Kidney (tissue), 13 donors: ENCODE measurements at regions not wholly inside any gene's neighbourhood (a gene's known extent, or its start where the extent isn't known, plus 50 kb on each side); places are given as distances from the start of the nearest gene placed in this dataset.

Experiments used
- DNase-seq, 5 donors: peaks; one replicate each; pipeline ENCODE4 v3.0.0-alpha.2; 2013 to 2020
- FAIRE-seq: peaks from 2 replicates; lab custom pipeline; 2012; peaks lifted over from hg19 to GRCh38; lab: Jason Lieb, UNC
- H3K27ac ChIP-seq, 2 donors: one replicate each; pipeline ENCODE4 v1.7.0; 2013; ENCODE audit warnings: low read depth in 2 of 2, low read length in 2 of 2, inconsistent platforms in 1 of 2
- H3K27me3 ChIP-seq: one replicate; pipeline ENCODE4 v1.7.1; 2013; ENCODE audit warnings: low read length, inconsistent platforms; ENCODE audit not compliant: control insufficient read depth, insufficient read depth
- H3K36me3 ChIP-seq, 3 donors: one replicate each; pipeline versions ENCODE4 v1.7.0 to v1.7.1; 2013; ENCODE audit warnings: low read length in 3 of 3, control low read depth in 1 of 3, inconsistent platforms in 1 of 3; ENCODE audit not compliant: insufficient read depth in 3 of 3, control insufficient read depth in 2 of 3
- H3K4me1 ChIP-seq, 3 donors: one replicate each; pipeline versions ENCODE4 v1.7.0 to v1.7.1; 2013; ENCODE audit warnings: low read length in 3 of 3, inconsistent platforms in 1 of 3, low read depth in 1 of 3; ENCODE audit not compliant: control insufficient read depth in 2 of 3, insufficient read depth in 2 of 3
- H3K4me3 ChIP-seq, 3 donors: one replicate each; pipeline versions ENCODE4 v1.7.0 to v1.8.1; 2013; ENCODE audit warnings: low read length in 3 of 3, control low read depth in 1 of 3, inconsistent platforms in 1 of 3
- H3K9ac ChIP-seq, 3 donors: one replicate each; pipeline versions ENCODE4 v1.7.0 to v1.7.1; 2013; ENCODE audit warnings: low read length in 3 of 3, control low read depth in 1 of 3, inconsistent platforms in 1 of 3
- H3K9me3 ChIP-seq, 3 donors: one replicate each; pipeline versions ENCODE4 v1.7.0 to v1.7.1; 2013; ENCODE audit warnings: low read length in 3 of 3, control low read depth in 1 of 3, inconsistent platforms in 1 of 3; ENCODE audit not compliant: control insufficient read depth in 2 of 3, insufficient read depth in 1 of 3
- intact Hi-C: fragments of 100-400 bp; cut with DNase I; formaldehyde crosslinking; loops from one replicate; pipeline ENCODE4 v1.11.1; 2022
- TF ChIP-seq, protein P1 (sequence below): IDR thresholded peaks from 3 replicates; pipeline ENCODE4 v1.5.1; 2012; ENCODE audit warnings: mild to moderate bottlenecking, moderate library complexity, borderline replicate concordance; ENCODE audit not compliant: insufficient read depth; ENCODE audit errors: extremely low read depth
- donor health status: control.
- donor health status: control.
- donor health status: control.
- donor health status: control.
- donor health status: control.
- donor health status: DM: yes; HTN: yes; CAD: no.
- donor health status: Normal renal cell carcinoma (clear cell type).

DNA sequence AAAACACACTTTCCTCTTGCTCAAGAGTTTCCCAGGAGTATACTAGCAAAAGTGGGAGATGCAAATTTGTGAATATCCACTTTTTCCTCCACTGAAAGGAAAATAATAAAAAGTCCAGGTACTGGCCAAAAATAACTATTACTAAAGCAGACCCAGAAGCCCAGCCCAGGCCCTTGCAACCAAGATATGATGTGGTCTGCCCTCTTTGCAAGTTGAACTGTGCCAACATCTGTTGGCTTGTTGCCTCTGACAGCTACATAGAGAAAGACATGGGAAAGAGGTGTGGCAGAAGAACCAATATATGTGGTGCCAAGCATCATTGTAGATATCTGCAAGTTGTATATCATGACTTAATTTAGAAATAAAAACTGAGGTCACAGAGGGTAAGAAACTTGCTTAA lies 78.4 kb upstream of the JAG1 start:
- DNase-seq (no peak), FAIRE-seq (no peak)
- H3K9me3 ChIP-seq: no peaks in the 10 kb centered on the region
- H3K9ac ChIP-seq: no peak overlapping the region
- H3K27ac ChIP-seq: no peak overlapping the region
- intact Hi-C loops: no loop called here
- H3K36me3 ChIP-seq: no peaks in the 10 kb centered on the region
- TF ChIP-seq, protein P1, sequence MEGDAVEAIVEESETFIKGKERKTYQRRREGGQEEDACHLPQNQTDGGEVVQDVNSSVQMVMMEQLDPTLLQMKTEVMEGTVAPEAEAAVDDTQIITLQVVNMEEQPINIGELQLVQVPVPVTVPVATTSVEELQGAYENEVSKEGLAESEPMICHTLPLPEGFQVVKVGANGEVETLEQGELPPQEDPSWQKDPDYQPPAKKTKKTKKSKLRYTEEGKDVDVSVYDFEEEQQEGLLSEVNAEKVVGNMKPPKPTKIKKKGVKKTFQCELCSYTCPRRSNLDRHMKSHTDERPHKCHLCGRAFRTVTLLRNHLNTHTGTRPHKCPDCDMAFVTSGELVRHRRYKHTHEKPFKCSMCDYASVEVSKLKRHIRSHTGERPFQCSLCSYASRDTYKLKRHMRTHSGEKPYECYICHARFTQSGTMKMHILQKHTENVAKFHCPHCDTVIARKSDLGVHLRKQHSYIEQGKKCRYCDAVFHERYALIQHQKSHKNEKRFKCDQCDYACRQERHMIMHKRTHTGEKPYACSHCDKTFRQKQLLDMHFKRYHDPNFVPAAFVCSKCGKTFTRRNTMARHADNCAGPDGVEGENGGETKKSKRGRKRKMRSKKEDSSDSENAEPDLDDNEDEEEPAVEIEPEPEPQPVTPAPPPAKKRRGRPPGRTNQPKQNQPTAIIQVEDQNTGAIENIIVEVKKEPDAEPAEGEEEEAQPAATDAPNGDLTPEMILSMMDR: no peak
- H3K4me3 ChIP-seq: no peak overlapping the region
- H3K27me3 ChIP-seq: no peaks in the 10 kb centered on the region
- H3K4me1 ChIP-seq: peaks cover 0 to 4% (median 3%) of the 10 kb centered on the region in 3 donors

DNA sequence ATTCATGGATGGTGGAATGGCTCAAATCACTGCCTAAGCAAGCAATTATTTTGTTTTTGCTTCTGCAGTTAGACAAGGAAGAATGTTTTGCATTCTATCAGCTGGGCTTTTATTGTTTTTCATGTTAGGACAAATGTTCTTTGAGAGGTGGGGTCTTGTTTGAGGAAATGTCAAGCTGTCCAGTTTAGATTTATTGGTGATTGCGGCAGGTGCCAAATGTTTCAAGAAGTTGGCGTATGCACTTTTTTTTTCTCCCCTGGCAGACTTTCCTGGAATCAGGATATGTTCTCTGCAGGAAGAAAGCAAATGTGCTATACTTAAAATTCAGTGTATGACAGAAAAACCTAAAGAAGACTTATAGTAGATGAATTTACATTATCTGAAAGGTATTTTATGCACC lies 81.0 kb upstream of the JAG1 start:
- H3K4me1 ChIP-seq: no peaks in the 10 kb centered on the region
- DNase-seq (no peak), FAIRE-seq (no peak)
- H3K9me3 ChIP-seq: no peaks in the 10 kb centered on the region
- intact Hi-C loops: no loop called here
- TF ChIP-seq, protein P1: no peak
- H3K27me3 ChIP-seq: no peaks in the 10 kb centered on the region
- no peaks in the 10 kb centered on the region for H3K36me3 ChIP-seq
- no peak overlapping the region for H3K27ac ChIP-seq
- no peak overlapping the region for H3K9ac ChIP-seq
- no peak overlapping the region for H3K4me3 ChIP-seq

DNA sequence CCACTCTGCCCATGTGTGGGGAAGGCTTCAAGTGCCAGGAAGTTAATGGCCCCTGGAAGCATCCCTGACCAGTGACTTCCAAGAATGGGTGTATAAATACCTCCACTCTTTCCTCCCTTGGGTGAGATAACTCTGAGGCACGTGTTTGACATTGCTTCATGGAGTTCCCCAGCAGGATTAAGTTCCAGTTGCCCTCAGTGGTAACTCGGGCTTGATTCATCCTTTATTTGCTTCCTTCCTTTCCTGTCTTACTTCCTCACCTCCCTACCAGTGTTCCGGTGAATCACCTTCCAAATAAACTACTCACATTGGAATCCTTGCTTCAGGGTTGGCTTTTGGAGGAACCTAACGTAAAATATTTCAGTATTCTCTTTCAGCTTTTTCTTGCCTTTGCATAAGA lies 84.6 kb upstream of the JAG1 start:
- no peak for FAIRE-seq
- H3K27ac ChIP-seq: no peak overlapping the region

More for the DNA sequence above, 84.6 kb upstream of the JAG1 start:
- no peaks in the 10 kb centered on the region for H3K9me3 ChIP-seq
- H3K36me3 ChIP-seq: no peaks in the 10 kb centered on the region
- H3K9ac ChIP-seq: no peak overlapping the region
- TF ChIP-seq, protein P1: no peak
- intact Hi-C loops: no loop called here
- H3K4me3 ChIP-seq: no peak overlapping the region
- no peaks in the 10 kb centered on the region for H3K4me1 ChIP-seq
- DNase-seq: no peak
- no peaks in the 10 kb centered on the region for H3K27me3 ChIP-seq
